K562 (cell line): ENCODE measurements at regions not wholly inside any gene's neighbourhood (a gene's known extent, or its start where the extent isn't known, plus 50 kb on each side); places are given as distances from the start of the nearest gene placed in this dataset.

Experiments
- ATAC-seq: fragments of 200-7000 bp; cut with Tn5 transposase; 3 replicates; pipeline ENCODE4 v1.9.1; 2020; ENCODE audit warnings: moderate library complexity
- BruUV-seq: library from RNA; stranded (reverse); fragments of 400-500 nt; replicated peaks from 2 replicates; lab custom pipeline; 2021; lab: Mats Ljungman, UMichigan
- CTCF ChIA-PET: fragments of 300-600 bp; formaldehyde crosslinking; extraction: SDS; loops from one replicate; lab custom pipeline; 2021; ENCODE audit warnings: low intra/inter-chr PET ratio; lab: Yijun Ruan, JAX
- POLR2A ChIA-PET: fragments of 300-600, 350-650 bp; sonication (Branson Sonifier 250); formaldehyde crosslinking; extraction: SDS; loops from one replicate; lab custom pipeline; 2021; ENCODE audit warnings: antibody characterized with exemption, inconsistent platforms; lab: Yijun Ruan, JAX
- DNase-seq, 4 experiments: peaks; one replicate each; pipeline versions ENCODE4 v3.0.0 to v3.0.0-alpha.2; 2011 to 2018; ENCODE audit warnings: low spot score in 3 of 4, mixed read lengths in 3 of 4; ENCODE audit errors: extremely low read depth in 1 of 4
- FAIRE-seq: peaks from 2 replicates; lab custom pipeline; 2011; peaks lifted over from hg19 to GRCh38; lab: Jason Lieb, UNC
- H2AFZ ChIP-seq: 2 replicates; pipeline ENCODE4 v1.6.0; 2011; ENCODE audit warnings: low read depth, low read length, control low read depth, inconsistent platforms
- H3K27ac ChIP-seq: fragments of 200-600 bp; 3 replicates; pipeline ENCODE4 v1.8.0; 2011; ENCODE audit warnings: low read depth, mild to moderate bottlenecking, control low read depth, inconsistent platforms, low read length, moderate library complexity, mixed read lengths; ENCODE audit errors: extremely low read depth
- H3K27me3 ChIP-seq, 2 experiments: fragments of 300-600 bp in 1 of 2; 2 replicates in 1 of 2; 3 replicates in 1 of 2; pipeline versions ENCODE4 v1.6.0 to v1.8.0; 2011; ENCODE audit warnings: inconsistent platforms in 2 of 2, low read length in 2 of 2, mild to moderate bottlenecking in 1 of 2, mixed read lengths in 1 of 2, moderate library complexity in 1 of 2; ENCODE audit not compliant: control insufficient read depth in 2 of 2, insufficient read depth in 2 of 2
- H3K36me3 ChIP-seq: fragments of 300-600 bp; 3 replicates; pipeline ENCODE4 v1.8.0; 2011; ENCODE audit warnings: mild to moderate bottlenecking, low read length, inconsistent platforms; ENCODE audit not compliant: control insufficient read depth, insufficient read depth
- H3K4me1 ChIP-seq, 2 experiments: fragments of 200-600 bp in 1 of 2; replicated peaks in 1 of 2; 2 replicates in 1 of 2; 3 replicates in 1 of 2; pipeline versions ENCODE4 v1.5.1 to v1.8.0; 2011; ENCODE audit warnings: inconsistent platforms in 2 of 2, low read length in 2 of 2, mild to moderate bottlenecking in 1 of 2, mixed read lengths in 1 of 2, moderate library complexity in 1 of 2; ENCODE audit not compliant: control insufficient read depth in 2 of 2, insufficient read depth in 2 of 2
- H3K4me2 ChIP-seq: 2 replicates; pipeline ENCODE4 v1.6.1; 2011; ENCODE audit warnings: low read length, control low read depth, inconsistent platforms, mixed read lengths; ENCODE audit not compliant: insufficient read depth
- H3K4me3 ChIP-seq: fragments of 200-600 bp; sonication (generic), shearing (Covaris generic); 2 replicates; pipeline ENCODE4 v1.5.1; 2016; ENCODE audit warnings: control low read depth, inconsistent platforms
- H3K79me2 ChIP-seq: fragments of 200-600 bp; 3 replicates; pipeline ENCODE4 v1.8.0; 2011; ENCODE audit warnings: low read length, inconsistent platforms; ENCODE audit not compliant: control insufficient read depth, insufficient read depth
- H3K9ac ChIP-seq, 2 experiments: 2 replicates each; pipeline versions ENCODE4 v1.6.0 to v1.6.1; 2011; ENCODE audit warnings: low read depth in 2 of 2, low read length in 2 of 2, control low read depth in 1 of 2, inconsistent platforms in 1 of 2, mild to moderate bottlenecking in 1 of 2, mixed read lengths in 1 of 2; ENCODE audit not compliant: insufficient read depth in 1 of 2
- H3K9me1 ChIP-seq: one replicate; pipeline ENCODE4 v1.6.0; 2011; ENCODE audit warnings: inconsistent platforms, mild to moderate bottlenecking, low read length, moderate library complexity; ENCODE audit not compliant: control insufficient read depth, insufficient read depth
- H3K9me3 ChIP-seq: replicated peaks from 2 replicates; pipeline ENCODE4 v1.5.1; 2011; ENCODE audit warnings: low read depth, low read length, inconsistent platforms; ENCODE audit not compliant: control insufficient read depth, insufficient read depth
- H4K20me1 ChIP-seq: replicated peaks from 2 replicates; pipeline ENCODE4 v1.6.1; 2011; ENCODE audit warnings: low read length, inconsistent platforms, mixed read lengths; ENCODE audit not compliant: control insufficient read depth, insufficient read depth
- ZNF584 ChIP-seq: fragments of 200-800 bp; sonication (Bioruptor generic); IDR thresholded peaks from 2 replicates; pipeline ENCODE4 v1.6.1; 2016; ENCODE audit warnings: low read depth, mild to moderate bottlenecking, missing genetic modification characterization, missing compliant biosample characterization
- WGBS: fragments of 100-300 bp; shearing (Covaris generic); methylation state at CpG from one replicate; pipeline ENCODE4 v1.1.6; 2016; ENCODE audit warnings: low coverage, mixed read lengths; ENCODE audit not compliant: insufficient coverage; ENCODE audit errors: missing lambda C conversion rate; 5-methylcytosine and 5-hydroxymethylcytosine counted together
- in situ Hi-C: fragments of 300-500 bp; cut with MboI; formaldehyde crosslinking; loops from 4 replicates; pipeline ENCODE4 v1.15.0; 2018; ENCODE audit warnings: inconsistent platforms, mixed read lengths
- intact Hi-C: fragments of 100-400 bp; cut with micrococcal nuclease; formaldehyde crosslinking; loops from 2 replicates; pipeline ENCODE4 v1.14.2; 2022

DNA sequence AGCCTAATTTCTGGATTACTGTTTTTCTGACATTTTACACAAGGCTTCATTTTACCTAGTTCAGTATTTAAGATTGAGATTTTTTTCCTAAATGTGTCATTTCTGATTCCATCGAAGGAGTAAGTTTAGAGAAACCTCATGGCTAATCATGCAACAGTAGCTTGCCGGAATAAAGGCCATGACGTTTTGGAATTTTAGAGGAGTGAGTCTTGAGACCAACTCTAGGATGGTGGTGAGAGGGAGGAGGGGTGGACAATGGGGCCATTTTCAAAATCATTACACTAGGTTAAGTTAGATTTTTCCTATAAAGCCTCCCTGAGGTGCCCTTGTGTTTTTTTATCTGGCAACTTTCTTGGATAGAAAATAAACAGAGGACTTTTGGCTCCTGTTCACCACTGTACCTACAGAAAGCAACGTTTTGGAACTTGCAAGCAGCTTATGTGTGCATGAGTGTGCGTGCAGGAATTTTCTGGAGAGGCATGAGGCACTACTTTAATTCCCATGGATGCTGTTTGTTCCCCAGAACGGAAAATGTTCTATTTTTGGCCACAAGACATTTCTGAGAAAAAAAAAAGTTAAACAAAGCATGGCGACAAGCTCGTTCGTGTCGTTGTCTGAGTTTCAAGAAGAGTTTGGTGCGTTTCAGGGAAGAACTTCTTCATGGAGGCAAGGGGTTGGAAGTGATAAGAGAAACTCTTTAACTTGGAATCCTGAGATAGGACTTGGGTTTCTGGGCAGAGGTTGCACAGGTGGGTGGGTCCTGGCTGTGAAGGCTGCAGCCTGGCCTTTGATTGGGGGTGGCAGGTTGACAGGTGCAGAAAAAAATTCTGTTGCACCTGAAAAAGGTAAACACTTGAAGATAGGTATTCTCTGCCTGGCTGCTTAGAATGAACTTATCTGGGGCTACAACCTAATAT is 178.1 kb downstream of the PTEN start:
- TF ChIP-seq ZNF584 (CRISPR knock-in tag) = no peak
- no TSS peak for BruUV-seq
- Histone ChIP-seq H3K9ac (no peak overlapping the region), H3K4me2 (peak overlapping the region; percentile 8; the same call in 1 of the 2 replicates), H3K9me1 (no peaks in the 10 kb centered on the region), H3K79me2 (no peaks in the 10 kb centered on the region), H3K4me3 (no peak overlapping the region), H2AFZ (no peak overlapping the region), H3K4me1 (peaks cover 8 to 16% of the 10 kb centered on the region in 2 experiments), H3K9me3 (no peaks in the 10 kb centered on the region), H3K27ac (no peak overlapping the region), H3K36me3 (no peaks in the 10 kb centered on the region; the same call in 2 of the 3 replicates), H4K20me1 (no peaks in the 10 kb centered on the region), H3K27me3 (no peaks in the 10 kb centered on the region)
- in situ Hi-C loops = no loop called here
- POLR2A ChIA-PET = interaction anchor here (0.6 to 0.7 kb wide), 2 partner anchors 17 to 22 kb away, joined by 3 to 4 read pairs; no protein-coding TSS in a partner anchor
- CTCF ChIA-PET = interaction anchor here (0.5 kb wide), 1 partner anchor 887 kb away, joined by 3 read pairs; no protein-coding TSS in a partner anchor
- DNase-seq = peak in 1 of 4 experiments; percentile 17
- WGBS = 13% methylated on average over 10 of the region's 11 CpGs
- intact Hi-C loops = no loop called here
- no peak for FAIRE-seq
- no peak for ATAC-seq
